GM18861 (cell line): ENCODE measurements at regions not wholly inside any gene's neighbourhood (a gene's known extent, or its start where the extent isn't known, plus 50 kb on each side); places are given as distances from the start of the nearest gene placed in this dataset.

Experiments
- ATAC-seq: cut with Tn5 transposase; IDR thresholded peaks from one replicate; pipeline ENCODE4 v1.9.1; 2021; ENCODE audit not compliant: unreplicated experiment

- peak; percentile 51 for ATAC-seq
These were observed 1135.7 kb downstream of the IGSF11 start for GRCh38 chr3:117898722-117899522.

GRCh38 chr3:117903226-117903625 is 1131.4 kb downstream of the IGSF11 start:
- no peak for ATAC-seq

GRCh38 chr3:117910820-117911521 is 1123.7 kb downstream of the IGSF11 start:
- no peak for ATAC-seq

- ATAC-seq = no peak
These were observed 1122.3 kb downstream of the IGSF11 start for GRCh38 chr3:117912352-117912751.

GRCh38 chr3:117914540-117915100 is 1120.0 kb downstream of the IGSF11 start:
- ATAC-seq = no peak

GRCh38 chr3:117916839-117917238 is 1117.8 kb downstream of the IGSF11 start:
- ATAC-seq = no peak

GRCh38 chr3:117919621-117920020 is 1115.0 kb downstream of the IGSF11 start:
- no peak for ATAC-seq

- ATAC-seq = no peak
These were observed 1114.3 kb downstream of the IGSF11 start for GRCh38 chr3:117920253-117920898.

GRCh38 chr3:117921411-117921810 is 1113.2 kb downstream of the IGSF11 start:
- no peak for ATAC-seq

GRCh38 chr3:117922039-117922438 is 1112.6 kb downstream of the IGSF11 start:
- ATAC-seq = no peak

GRCh38 chr3:117926819-117927218 is 1107.8 kb downstream of the IGSF11 start:
- ATAC-seq = no peak

- no peak for ATAC-seq
These were observed 1106.8 kb downstream of the IGSF11 start for GRCh38 chr3:117927825-117928224.

- ATAC-seq = no peak
These were observed 1105.8 kb downstream of the IGSF11 start for GRCh38 chr3:117928836-117929235.

- no peak for ATAC-seq
These were observed 1102.2 kb downstream of the IGSF11 start for GRCh38 chr3:117932441-117932840.

- ATAC-seq = no peak
These were observed 1098.5 kb downstream of the IGSF11 start for GRCh38 chr3:117936159-117936558.

- no peak for ATAC-seq
These were observed 1095.7 kb downstream of the IGSF11 start for GRCh38 chr3:117938974-117939373.

GRCh38 chr3:117939425-117940027 is 1095.1 kb downstream of the IGSF11 start:
- ATAC-seq = no peak

GRCh38 chr3:117941015-117941414 is 1093.6 kb downstream of the IGSF11 start:
- no peak for ATAC-seq

- no peak for ATAC-seq
These were observed 1092.9 kb downstream of the IGSF11 start for GRCh38 chr3:117941756-117942155.

GRCh38 chr3:117954131-117954530 is 1080.5 kb downstream of the IGSF11 start:
- no peak for ATAC-seq

- ATAC-seq = no peak
These were observed 1079.5 kb downstream of the IGSF11 start for GRCh38 chr3:117955196-117955595.
